Calu3 (cell line): ENCODE measurements at regions not wholly inside any gene's neighbourhood (a gene's known extent, or its start where the extent isn't known, plus 50 kb on each side); places are given as distances from the start of the nearest gene placed in this dataset.

Source experiments
- BruUV-seq: library from RNA; stranded (reverse); fragments of 400-500 nt; replicated peaks from 2 replicates; lab custom pipeline; 2021; lab: Mats Ljungman, UMichigan
- CTCF ChIA-PET: fragments of 300-600 bp; sonication (Branson Sonifier 250); formaldehyde crosslinking; loops from one replicate; lab custom pipeline; 2022; ENCODE audit warnings: antibody characterized with exemption; lab: Charles Lee
- DNase-seq: peaks from one replicate; pipeline ENCODE4 v3.0.0; 2022
- H3K27ac Mint-ChIP-seq: one replicate; pipeline ENCODE4 v1.8.0; 2022; ENCODE audit warnings: mixed read lengths; ENCODE audit not compliant: unreplicated experiment
- H3K27me3 Mint-ChIP-seq: one replicate; pipeline ENCODE4 v1.8.0; 2022; ENCODE audit warnings: mixed read lengths; ENCODE audit not compliant: unreplicated experiment
- H3K36me3 Mint-ChIP-seq: one replicate; pipeline ENCODE4 v1.8.0; 2022; ENCODE audit warnings: mild to moderate bottlenecking, moderate library complexity, mixed read lengths; ENCODE audit not compliant: insufficient read depth, unreplicated experiment
- H3K4me1 Mint-ChIP-seq: one replicate; pipeline ENCODE4 v1.8.0; 2022; ENCODE audit warnings: mild to moderate bottlenecking, low read depth, mixed read lengths; ENCODE audit not compliant: unreplicated experiment
- H3K4me3 Mint-ChIP-seq: one replicate; pipeline ENCODE4 v1.8.0; 2022; ENCODE audit warnings: mild to moderate bottlenecking, low read depth, moderate library complexity, mixed read lengths; ENCODE audit not compliant: unreplicated experiment
- H3K9me3 Mint-ChIP-seq: one replicate; pipeline ENCODE4 v1.8.0; 2022; ENCODE audit warnings: low read depth, mixed read lengths; ENCODE audit not compliant: unreplicated experiment
- CTCF ChIP-seq: fragments of 200-600 bp; IDR thresholded peaks from one replicate; pipeline ENCODE4 v1.8.0; 2022; ENCODE audit warnings: antibody characterized with exemption; ENCODE audit not compliant: unreplicated experiment
- intact Hi-C: fragments of 100-400 bp; cut with micrococcal nuclease; formaldehyde crosslinking; loops from one replicate; pipeline ENCODE4 v1.10.0; 2022; ENCODE audit not compliant: unreplicated experiment

- intact Hi-C loops, result no loop called here
- BruUV-seq, result no TSS peak
- no peaks in the 10 kb centered on the region for H3K4me1 Mint-ChIP-seq
These were observed 399.3 kb upstream of the FSHR start for GRCh38 chr2:49553658-49554057.

GRCh38 chr2:49532702-49533101, 378.4 kb upstream of the FSHR start:
- Mint-ChIP-seq H3K36me3 (no peaks in the 10 kb centered on the region), H3K9me3 (peaks cover 31% of the 10 kb centered on the region), H3K27me3 (no peaks in the 10 kb centered on the region), H3K4me3 (no peak overlapping the region), H3K4me1 (no peaks in the 10 kb centered on the region), H3K27ac (no peak overlapping the region)
- TF ChIP-seq CTCF, result no peak
- intact Hi-C loops, result no loop called here
- BruUV-seq, result no TSS peak
- CTCF ChIA-PET, result no interaction called here
- DNase-seq, result no peak

More at GRCh38 chr2:49553658-49554057, 399.3 kb upstream of the FSHR start:
- CTCF ChIA-PET, result no interaction called here
- no peaks in the 10 kb centered on the region for H3K27me3 Mint-ChIP-seq
- no peaks in the 10 kb centered on the region for H3K36me3 Mint-ChIP-seq
- no peak for DNase-seq
- H3K27ac Mint-ChIP-seq, result no peak overlapping the region
- no peak for TF ChIP-seq CTCF
- H3K4me3 Mint-ChIP-seq, result no peak overlapping the region
- H3K9me3 Mint-ChIP-seq, result peaks cover 5% of the 10 kb centered on the region

GRCh38 chr2:49515996-49516782, 361.9 kb upstream of the FSHR start:
- Mint-ChIP-seq H3K36me3 (no peaks in the 10 kb centered on the region), H3K27ac (no peak overlapping the region)
- CTCF ChIA-PET, result no interaction called here

GRCh38 chr2:49514201-49514600, 359.9 kb upstream of the FSHR start:
- TF ChIP-seq CTCF, result no peak
- Mint-ChIP-seq H3K27ac (no peak overlapping the region), H3K27me3 (no peaks in the 10 kb centered on the region), H3K36me3 (no peaks in the 10 kb centered on the region), H3K4me1 (no peaks in the 10 kb centered on the region), H3K4me3 (no peak overlapping the region), H3K9me3 (peaks cover 3% of the 10 kb centered on the region)
- DNase-seq, result no peak
- CTCF ChIA-PET, result no interaction called here
- intact Hi-C loops, result no loop called here
- BruUV-seq, result no TSS peak

More at GRCh38 chr2:49515996-49516782, 361.9 kb upstream of the FSHR start:
- Mint-ChIP-seq H3K27me3 (no peaks in the 10 kb centered on the region), H3K9me3 (peaks cover 9% of the 10 kb centered on the region), H3K4me3 (no peak overlapping the region), H3K4me1 (no peaks in the 10 kb centered on the region)
- intact Hi-C loops, result no loop called here
- no TSS peak for BruUV-seq
- TF ChIP-seq CTCF, result no peak
- DNase-seq, result no peak
